HG03439 (cell line): ENCODE measurements at regions not wholly inside any gene's neighbourhood (a gene's known extent, or its start where the extent isn't known, plus 50 kb on each side); places are given as distances from the start of the nearest gene placed in this dataset.

ENCODE experiments used
- ATAC-seq: cut with Tn5 transposase; IDR thresholded peaks from one replicate; pipeline ENCODE4 v1.9.1; 2021; ENCODE audit warnings: mild to moderate bottlenecking, moderate library complexity; ENCODE audit not compliant: unreplicated experiment

DNA sequence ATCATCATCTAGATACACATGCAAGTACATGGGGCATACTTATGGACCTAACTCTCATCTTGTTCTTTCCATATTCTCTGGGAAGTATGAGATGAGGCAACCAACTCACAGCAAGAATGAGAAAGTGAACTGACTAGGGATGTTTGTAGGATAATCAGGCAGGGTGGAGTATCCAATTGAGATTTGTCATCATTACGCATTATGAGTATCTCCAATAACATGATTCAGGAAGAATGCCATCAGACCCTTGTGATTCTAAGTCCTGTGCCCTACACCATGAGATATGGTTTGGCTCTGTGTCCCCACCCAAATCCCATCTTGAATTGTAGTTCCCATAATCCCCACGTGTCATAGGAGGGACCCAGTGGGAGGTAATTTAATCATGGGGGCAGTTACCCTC, 154.0 kb downstream of the SLC30A10 start:
- no peak for ATAC-seq

GRCh38 chr1:219773775-219774174, 154.6 kb downstream of the SLC30A10 start:
- ATAC-seq, result peak; percentile 99

DNA sequence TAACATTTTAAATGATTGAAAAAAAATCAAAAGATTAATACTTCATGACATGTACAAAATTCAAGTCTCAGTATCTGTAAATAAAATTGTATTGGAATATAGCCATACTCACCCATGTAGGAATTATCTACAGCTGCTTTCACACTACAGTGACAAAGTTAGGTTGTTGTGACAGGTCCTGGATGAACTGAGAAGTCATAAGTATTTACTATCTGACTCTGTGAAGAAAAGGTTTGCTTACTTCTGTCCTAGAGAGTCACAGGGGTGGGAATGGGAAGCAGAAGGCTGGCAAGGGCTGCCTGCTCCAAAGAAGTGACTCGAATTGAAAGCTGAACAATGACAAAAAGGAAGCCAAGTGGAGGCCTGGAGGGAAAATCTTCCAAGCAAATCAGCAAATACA, 155.2 kb downstream of the SLC30A10 start:
- ATAC-seq, result no peak

DNA sequence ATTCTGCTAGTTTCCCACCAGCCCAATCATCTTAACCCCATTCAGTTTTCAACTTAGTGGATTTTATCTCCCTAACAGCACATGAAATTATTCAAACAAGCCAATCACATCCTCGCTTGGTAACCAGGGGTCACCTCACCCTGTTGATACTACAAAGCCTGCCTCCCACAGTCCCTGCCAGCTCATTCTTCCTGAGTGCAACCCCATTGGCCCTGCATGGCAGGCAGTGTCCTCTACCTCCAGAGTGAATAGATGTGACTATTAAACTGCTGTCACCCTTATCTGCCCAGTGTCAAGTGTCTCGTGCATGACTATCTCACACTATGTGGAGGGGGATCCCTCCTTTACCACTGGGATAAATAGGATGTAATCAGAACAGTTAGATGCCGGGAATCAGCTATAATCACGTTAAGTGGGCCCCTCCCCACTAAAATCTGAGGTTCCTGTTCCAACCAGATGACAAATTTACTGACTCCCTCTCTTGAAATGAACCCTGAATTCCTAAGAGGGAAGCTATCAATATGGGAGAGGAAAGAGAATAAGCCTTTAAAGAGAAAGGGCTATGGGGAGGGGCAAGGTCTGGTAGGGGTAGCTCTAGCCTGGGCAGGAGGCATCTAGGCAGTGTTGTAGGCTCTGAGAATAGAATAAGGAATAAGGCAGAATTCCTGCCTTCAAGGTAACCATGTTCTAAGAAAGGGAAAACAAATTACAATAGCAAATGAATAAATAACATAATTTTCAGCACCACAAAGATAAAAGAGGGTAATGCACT, 155.9 kb downstream of the SLC30A10 start:
- no peak for ATAC-seq

DNA sequence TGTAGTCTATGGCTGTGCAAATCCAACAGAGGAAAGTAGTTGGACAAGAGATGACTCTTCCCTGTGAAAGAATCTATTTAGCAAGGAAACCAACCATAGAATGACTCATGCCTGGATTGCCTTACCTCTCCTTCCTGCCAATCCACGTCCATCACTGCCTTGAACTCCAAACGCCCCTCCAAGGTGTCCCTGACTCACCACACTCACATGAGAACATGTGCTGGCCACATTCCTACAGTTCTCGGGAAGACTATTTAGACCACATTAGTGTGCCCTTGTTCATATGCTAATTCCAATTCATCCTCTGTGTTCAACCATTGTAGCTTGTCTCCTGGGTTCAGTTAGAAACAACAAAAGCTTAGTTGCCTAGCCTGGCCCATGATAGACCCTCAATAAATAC, 157.3 kb downstream of the SLC30A10 start:
- no peak for ATAC-seq

DNA sequence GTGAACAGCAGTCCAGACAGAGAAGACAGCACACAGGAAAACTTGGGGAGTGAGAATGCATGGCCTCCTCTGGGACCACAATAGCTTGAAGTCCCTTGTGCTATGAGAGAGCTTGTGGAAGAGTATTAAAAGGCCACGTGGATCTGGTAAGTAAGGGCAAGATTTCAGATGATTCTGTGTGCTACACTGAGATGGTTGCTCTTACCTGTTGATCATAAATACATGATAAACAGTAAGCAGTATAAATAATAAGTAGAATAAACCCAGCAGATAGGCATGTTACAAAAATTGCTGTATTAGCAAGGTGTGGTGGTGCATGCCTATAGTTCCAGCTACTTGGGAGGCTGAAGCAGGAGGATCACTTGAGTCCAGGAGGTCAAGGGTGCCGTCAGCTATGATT, 150.4 kb upstream of the ZC3H11B start:
- ATAC-seq, result no peak

DNA sequence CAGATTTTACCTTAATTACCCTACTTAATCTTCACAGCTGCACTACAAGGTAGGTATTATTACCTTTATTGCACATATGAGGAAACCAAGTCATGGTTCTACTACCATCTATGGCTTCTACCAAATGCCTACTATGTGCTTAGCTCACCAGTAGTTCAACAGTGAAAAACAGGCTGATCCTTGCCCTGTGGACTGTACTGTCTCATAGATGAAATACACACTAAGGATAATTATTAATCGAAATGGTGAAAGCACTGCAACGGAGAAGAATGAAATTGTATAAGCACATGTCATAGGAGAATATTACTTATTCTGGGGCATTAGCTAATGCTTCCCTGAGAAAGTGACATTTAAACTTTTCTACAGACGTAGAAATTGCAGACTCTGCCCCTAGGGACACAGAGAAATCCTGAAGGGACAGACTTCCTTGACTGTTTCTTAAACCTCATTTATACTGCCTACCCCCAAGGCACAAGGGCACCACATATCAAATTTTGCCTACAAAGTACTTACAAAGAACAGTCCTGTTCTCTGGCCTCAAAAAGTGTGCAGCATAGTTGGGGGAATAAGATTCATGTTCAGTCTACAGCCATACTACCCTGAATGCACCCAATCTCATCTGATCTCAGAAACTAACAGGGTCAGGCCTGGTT, 148.4 kb upstream of the ZC3H11B start:
- ATAC-seq, result no peak

GRCh38 chr1:219759095-219759494, 146.2 kb upstream of the ZC3H11B start:
- ATAC-seq, result no peak

DNA sequence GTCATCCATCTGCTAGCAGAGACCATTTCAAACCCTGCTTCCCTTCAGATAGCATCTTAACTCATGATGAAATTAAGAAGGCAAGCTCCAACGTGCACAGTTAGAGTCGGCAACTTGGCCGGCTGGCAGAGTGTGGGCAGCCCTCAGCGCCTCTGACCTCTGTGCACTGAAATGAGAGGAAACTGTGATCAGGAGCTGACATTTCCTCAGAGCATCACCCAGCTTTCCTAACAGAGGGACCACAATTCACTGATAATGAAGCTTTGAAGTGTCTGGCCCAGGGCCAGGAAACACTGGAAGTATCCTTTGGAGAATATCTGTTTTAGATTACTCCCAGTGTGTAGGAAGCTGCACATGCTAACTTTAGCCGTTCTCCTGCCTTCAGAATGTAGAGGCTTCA, 145.0 kb upstream of the ZC3H11B start:
- no peak for ATAC-seq

DNA sequence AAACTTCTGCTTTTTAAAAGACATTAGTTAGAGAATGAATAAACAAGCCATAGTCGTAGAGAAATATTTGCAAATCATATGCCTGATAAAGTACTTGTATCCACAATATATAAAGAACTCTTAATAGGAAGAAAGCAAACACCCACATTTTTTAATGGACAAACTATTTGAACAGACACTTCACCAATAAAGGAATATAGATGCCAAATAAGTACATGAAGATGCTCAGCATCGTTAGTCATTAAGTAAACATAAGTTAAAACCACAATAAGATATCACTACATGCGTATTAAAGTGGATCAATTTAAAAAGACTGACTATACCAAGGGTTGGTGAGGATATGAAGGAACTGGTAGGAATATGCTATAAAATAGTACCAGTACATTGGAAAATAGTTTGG, 142.3 kb upstream of the ZC3H11B start:
- ATAC-seq, result no peak

DNA sequence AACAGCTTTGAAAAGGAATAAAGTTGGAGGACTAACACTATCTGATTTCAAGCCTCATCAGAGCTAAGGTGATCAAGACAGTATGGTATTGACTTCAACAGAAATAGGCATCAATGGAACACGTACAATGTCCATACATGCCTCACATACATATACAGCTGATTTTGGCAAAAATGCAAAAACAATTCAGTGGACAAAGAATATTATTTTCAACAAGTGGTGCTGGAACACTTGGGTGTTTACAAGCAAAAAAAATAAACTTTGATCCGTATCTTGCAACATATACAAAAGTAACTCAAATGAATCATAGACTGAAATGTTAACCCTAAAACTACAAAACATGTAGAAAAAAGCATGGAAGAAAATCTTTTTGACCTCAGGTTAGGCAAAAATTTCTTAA, 141.9 kb upstream of the ZC3H11B start:
- no peak for ATAC-seq

- no peak for ATAC-seq
Measured at GRCh38 chr1:219753914-219754313, 141.0 kb upstream of the ZC3H11B start.

DNA sequence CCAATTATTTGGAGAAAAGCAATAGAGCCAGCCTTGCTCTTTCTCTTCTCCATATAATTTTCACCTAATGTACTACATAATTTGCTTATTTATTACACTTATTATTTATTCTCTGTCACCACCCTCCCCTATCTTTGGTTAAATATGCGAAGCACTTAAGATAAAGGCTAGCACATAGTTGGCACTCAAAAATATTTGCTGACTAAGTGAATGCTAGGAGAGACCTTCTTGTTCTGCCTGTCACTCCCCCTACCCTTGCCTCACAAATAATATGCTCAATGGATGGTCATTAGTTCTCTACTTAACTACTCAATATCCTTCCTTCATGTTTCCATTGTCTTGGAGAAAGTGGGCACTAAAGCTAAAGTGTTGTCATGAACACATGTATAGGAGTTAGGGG, 139.7 kb upstream of the ZC3H11B start:
- no peak for ATAC-seq

- no peak for ATAC-seq
Measured at GRCh38 chr1:219751870-219752507, 139.1 kb upstream of the ZC3H11B start.

DNA sequence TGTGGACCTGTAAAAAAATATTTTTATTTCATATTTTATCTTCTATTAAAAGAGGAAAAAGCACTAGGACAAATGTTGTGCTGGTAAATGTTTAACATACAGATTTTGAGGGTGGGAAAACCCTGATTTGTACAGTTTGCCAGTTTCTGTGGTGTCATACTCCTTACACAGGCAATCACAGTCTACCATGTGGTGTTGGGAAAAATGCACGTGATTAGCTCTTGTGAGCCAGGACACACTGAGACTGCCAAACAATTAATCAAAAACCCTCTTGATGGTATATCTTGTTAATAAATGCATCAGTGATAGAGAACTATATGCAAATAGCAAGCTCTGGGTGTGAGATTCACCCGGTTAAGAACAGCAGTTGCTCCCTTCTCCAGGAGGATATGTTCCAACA, 136.5 kb upstream of the ZC3H11B start:
- no peak for ATAC-seq

GRCh38 chr1:219746141-219746540, 133.2 kb upstream of the ZC3H11B start:
- no peak for ATAC-seq

DNA sequence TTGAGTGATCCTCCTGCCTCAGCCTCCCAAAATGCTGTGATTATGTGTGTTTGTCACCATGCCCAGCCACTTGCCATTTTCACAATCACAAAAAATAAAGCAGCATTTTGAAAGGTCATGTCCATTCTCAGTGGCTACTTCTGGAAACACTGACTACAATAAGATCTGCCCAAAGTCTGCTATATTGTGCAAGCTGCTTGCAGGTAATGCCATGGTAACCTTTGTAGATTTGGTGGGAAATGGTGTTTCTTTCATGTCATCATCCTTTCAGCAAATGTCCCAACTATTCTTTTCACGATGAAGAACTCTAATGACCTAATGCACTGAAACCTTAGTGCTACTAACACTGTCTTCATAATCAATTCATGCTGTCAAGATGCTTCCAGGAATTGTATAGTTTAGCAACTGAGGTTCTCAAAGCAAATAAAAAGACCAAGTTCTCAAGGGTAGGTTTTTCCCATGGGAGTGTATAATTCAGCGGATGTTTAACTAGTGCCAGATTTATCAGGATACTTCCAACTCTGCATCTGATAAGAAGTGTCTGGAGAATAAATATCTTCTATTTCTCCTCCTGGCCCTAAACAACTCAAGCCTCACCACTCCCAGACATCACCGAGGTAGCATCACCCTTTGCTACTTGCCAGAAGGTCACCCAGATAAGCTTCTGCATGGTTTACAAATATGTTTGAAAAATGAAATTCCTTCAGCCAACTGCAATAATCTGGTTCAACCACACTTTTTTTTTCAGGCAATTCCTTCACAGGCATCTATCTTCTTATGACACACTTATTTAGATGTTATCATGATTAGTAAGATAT, 132.0 kb upstream of the ZC3H11B start:
- no peak for ATAC-seq

DNA sequence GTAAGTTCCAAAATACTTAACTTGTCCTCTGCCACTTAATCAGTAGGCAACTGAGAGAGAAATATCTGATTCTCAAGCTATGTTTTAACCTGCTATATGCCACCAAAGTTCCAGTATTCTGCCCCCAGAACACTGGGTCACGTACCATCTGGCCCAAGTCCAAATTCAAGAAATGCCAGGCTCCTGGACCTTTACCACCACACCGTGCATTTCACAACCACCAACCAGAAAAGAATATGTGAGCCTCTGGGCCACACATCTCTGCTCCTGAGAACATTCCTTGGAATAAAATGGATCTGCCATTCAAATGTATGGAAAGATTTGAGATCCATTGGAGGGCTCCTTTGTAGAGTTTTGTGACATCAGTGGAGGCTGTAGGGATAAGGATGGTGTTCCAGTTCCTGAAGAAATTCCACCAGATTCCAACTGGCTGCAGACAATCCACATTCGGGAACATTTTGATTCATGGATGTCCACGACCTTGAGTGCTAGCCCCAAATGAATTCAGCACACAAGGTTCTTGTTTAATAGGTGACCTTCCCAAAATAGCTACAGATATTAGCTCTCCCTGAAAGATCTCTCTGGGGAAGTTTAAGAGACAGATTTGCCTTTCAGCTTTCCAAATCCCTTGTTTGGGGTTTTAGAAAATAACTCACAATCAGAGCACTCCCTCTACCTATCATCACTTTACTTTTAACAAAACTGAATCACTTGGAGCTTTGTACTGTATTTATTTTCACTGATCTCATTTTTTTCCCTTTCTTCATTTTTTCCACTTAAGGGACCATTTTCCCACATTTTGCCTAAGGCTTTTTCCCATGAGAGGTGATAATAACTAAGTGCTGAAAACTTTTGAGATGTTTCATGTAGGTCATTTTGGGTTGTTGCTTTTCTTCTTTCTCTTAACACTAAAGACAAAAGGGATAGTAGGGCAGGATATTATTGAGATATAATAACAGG, 128.4 kb upstream of the ZC3H11B start:
- no peak for ATAC-seq

DNA sequence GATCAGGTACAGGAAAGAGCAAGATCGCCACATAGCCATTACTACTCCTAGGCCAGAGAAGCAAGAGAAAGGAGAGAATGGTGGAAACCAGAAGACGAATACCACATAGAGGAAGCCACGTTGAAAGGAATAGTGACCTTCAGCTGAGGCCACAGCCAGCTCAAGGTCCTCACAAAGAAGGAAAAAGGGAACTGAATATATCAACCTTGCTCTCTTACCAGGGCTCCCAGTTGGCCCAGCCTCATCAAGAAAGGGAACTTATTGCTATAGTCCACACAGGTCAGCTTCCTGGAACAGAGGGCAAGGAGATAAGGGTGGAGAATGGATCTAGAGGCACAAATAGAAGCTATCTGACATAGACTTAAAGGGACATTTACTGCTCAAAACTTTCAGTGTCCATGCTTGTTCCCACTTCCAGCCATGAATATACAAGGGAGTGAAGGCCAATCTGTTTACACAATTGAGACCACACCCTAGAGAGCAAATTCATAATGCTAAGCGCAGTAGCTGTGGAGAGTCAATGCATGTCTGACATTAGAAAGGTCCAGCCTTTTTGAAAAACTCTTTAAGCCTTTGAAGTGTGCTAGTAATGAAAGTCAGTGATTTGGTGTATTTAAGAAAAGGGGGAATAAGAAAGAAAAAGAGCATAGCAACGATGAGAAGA, 120.7 kb upstream of the ZC3H11B start:
- no peak for ATAC-seq
